Astrocyte (in vitro differentiated cells and primary cell): ENCODE measurements at regions not wholly inside any gene's neighbourhood (a gene's known extent, or its start where the extent isn't known, plus 50 kb on each side); places are given as distances from the start of the nearest gene placed in this dataset.

Experiments
- DNase-seq: peaks from one replicate; pipeline ENCODE4 v3.0.0-alpha.2; 2010; ENCODE audit warnings: low read depth
- FAIRE-seq: peaks from 2 replicates; lab custom pipeline; 2011; peaks lifted over from hg19 to GRCh38; lab: Jason Lieb, UNC
- H2AFZ ChIP-seq: 2 replicates; pipeline ENCODE4 v1.6.0; 2012; ENCODE audit warnings: low read depth, low read length, inconsistent platforms
- H3K27ac ChIP-seq: 2 replicates; pipeline ENCODE4 v1.5.1; 2011; ENCODE audit warnings: low read depth, low read length, inconsistent platforms
- H3K27me3 ChIP-seq: 2 replicates; pipeline ENCODE4 v1.6.0; 2011; ENCODE audit warnings: low read length, inconsistent platforms; ENCODE audit not compliant: insufficient read depth
- H3K36me3 ChIP-seq: 2 replicates; pipeline ENCODE4 v1.5.1; 2011; ENCODE audit warnings: low read length, inconsistent platforms; ENCODE audit not compliant: insufficient read depth
- H3K4me1 ChIP-seq: 2 replicates; pipeline ENCODE4 v1.5.1; 2011; ENCODE audit warnings: low read length, inconsistent platforms; ENCODE audit not compliant: insufficient read depth
- H3K4me2 ChIP-seq: 2 replicates; pipeline ENCODE4 v1.6.0; 2012; ENCODE audit warnings: low read length, inconsistent platforms
- H3K4me3 ChIP-seq: 2 replicates; pipeline ENCODE4 v1.5.1; 2011; ENCODE audit warnings: low read depth, mild to moderate bottlenecking, low read length, inconsistent platforms; ENCODE audit not compliant: insufficient read depth
- H3K79me2 ChIP-seq: 2 replicates; pipeline ENCODE4 v1.6.0; 2012; ENCODE audit warnings: mild to moderate bottlenecking, low read length, inconsistent platforms; ENCODE audit not compliant: insufficient read depth
- H3K9ac ChIP-seq: 2 replicates; pipeline ENCODE4 v1.6.0; 2012; ENCODE audit warnings: mild to moderate bottlenecking, low read length, inconsistent platforms
- H3K9me3 ChIP-seq: 2 replicates; pipeline ENCODE4 v1.5.1; 2012; ENCODE audit warnings: low read depth, mild to moderate bottlenecking, low read length, inconsistent platforms; ENCODE audit not compliant: insufficient read depth
- H4K20me1 ChIP-seq: 2 replicates; pipeline ENCODE4 v1.6.0; 2012; ENCODE audit warnings: low read length, inconsistent platforms; ENCODE audit not compliant: insufficient read depth
- H3K27ac Mint-ChIP-seq: one replicate; pipeline ENCODE4 v1.8.0; 2021; ENCODE audit warnings: mild to moderate bottlenecking, mixed read lengths; ENCODE audit not compliant: unreplicated experiment
- H3K27me3 Mint-ChIP-seq: one replicate; pipeline ENCODE4 v1.8.0; 2021; ENCODE audit warnings: low read depth, mixed read lengths; ENCODE audit not compliant: unreplicated experiment
- H3K36me3 Mint-ChIP-seq: one replicate; pipeline ENCODE4 v1.8.0; 2021; ENCODE audit warnings: low read depth, mixed read lengths; ENCODE audit not compliant: unreplicated experiment
- H3K4me1 Mint-ChIP-seq: one replicate; pipeline ENCODE4 v1.8.0; 2021; ENCODE audit warnings: low read depth, mixed read lengths; ENCODE audit not compliant: unreplicated experiment
- H3K4me3 Mint-ChIP-seq: one replicate; pipeline ENCODE4 v1.8.0; 2021; ENCODE audit warnings: mild to moderate bottlenecking, moderate library complexity, mixed read lengths; ENCODE audit not compliant: unreplicated experiment
- H3K9me3 Mint-ChIP-seq: one replicate; pipeline ENCODE4 v1.8.0; 2021; ENCODE audit warnings: mild to moderate bottlenecking, mixed read lengths; ENCODE audit not compliant: unreplicated experiment
- CTCF ChIP-seq: IDR thresholded peaks from 2 replicates; pipeline ENCODE4 v1.5.1; 2011; ENCODE audit warnings: low read depth, mild to moderate bottlenecking, inconsistent platforms, low read length, moderate library complexity; ENCODE audit not compliant: insufficient read depth
- EZH2 ChIP-seq: IDR thresholded peaks from 2 replicates; pipeline ENCODE4 v1.6.1; 2012; ENCODE audit warnings: mild to moderate bottlenecking, low read length, inconsistent platforms; ENCODE audit not compliant: insufficient read depth

GRCh38 chr5:92805446-92805845, 775.6 kb downstream of the NR2F1-AS1 start:
- H3K79me2 ChIP-seq = no peaks in the 10 kb centered on the region
- H3K4me1 ChIP-seq = no peaks in the 10 kb centered on the region
- no peak overlapping the region for H3K27ac ChIP-seq
- Mint-ChIP-seq H3K36me3 (no peaks in the 10 kb centered on the region), H3K9me3 (no peaks in the 10 kb centered on the region), H3K4me3 (no peak overlapping the region), H3K27ac (no peak overlapping the region), H3K4me1 (no peaks in the 10 kb centered on the region), H3K27me3 (no peaks in the 10 kb centered on the region)
- TF ChIP-seq CTCF (no peak), EZH2 (no peak)
- no peaks in the 10 kb centered on the region for H3K36me3 ChIP-seq
- no peak overlapping the region for H3K4me3 ChIP-seq
- H3K4me2 ChIP-seq = no peak overlapping the region
- no peaks in the 10 kb centered on the region for H3K9me3 ChIP-seq
- no peaks in the 10 kb centered on the region for H4K20me1 ChIP-seq
- H3K27me3 ChIP-seq = no peaks in the 10 kb centered on the region
- DNase-seq = no peak
- no peak overlapping the region for H3K9ac ChIP-seq
- FAIRE-seq = no peak
- H2AFZ ChIP-seq = no peak overlapping the region

GRCh38 chr5:92801911-92802310, 779.1 kb downstream of the NR2F1-AS1 start:
- TF ChIP-seq CTCF (no peak), EZH2 (no peak)
- no peaks in the 10 kb centered on the region for H3K9me3 ChIP-seq
- peak overlapping the region; percentile 38 for H2AFZ ChIP-seq
- peak overlapping the region; percentile 60 for H3K4me2 ChIP-seq
- Mint-ChIP-seq H3K4me1 (no peaks in the 10 kb centered on the region), H3K36me3 (no peaks in the 10 kb centered on the region), H3K27me3 (no peaks in the 10 kb centered on the region), H3K27ac (no peak overlapping the region), H3K9me3 (no peaks in the 10 kb centered on the region), H3K4me3 (no peak overlapping the region)
- H3K27me3 ChIP-seq = no peaks in the 10 kb centered on the region
- FAIRE-seq = no peak
- no peaks in the 10 kb centered on the region for H3K4me1 ChIP-seq
- no peaks in the 10 kb centered on the region for H4K20me1 ChIP-seq
- peak; percentile 47 for DNase-seq
- no peak overlapping the region for H3K27ac ChIP-seq
- H3K36me3 ChIP-seq = no peaks in the 10 kb centered on the region
- no peak overlapping the region for H3K9ac ChIP-seq
- no peak overlapping the region for H3K4me3 ChIP-seq
- H3K79me2 ChIP-seq = no peaks in the 10 kb centered on the region

DNA sequence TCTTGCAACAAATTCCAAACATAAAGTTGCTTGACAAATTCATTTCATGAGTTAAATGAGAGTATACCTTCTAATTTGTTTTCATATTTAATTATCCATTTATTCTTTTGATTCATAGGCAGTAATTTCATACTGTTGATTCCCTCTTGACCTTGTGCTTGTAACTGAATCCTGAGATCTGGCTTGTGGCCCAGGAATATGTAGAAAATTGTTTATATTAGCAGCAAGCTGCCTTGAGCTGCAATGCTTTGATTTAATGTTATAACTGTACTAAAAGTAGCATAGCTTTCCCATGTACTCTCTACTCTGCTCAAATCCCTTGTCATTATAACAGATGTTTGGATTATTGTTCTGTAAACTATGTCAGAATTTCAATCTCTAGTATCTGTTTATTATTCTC, 780.7 kb downstream of the NR2F1-AS1 start:
- Histone ChIP-seq H4K20me1 (no peaks in the 10 kb centered on the region), H3K4me3 (no peak overlapping the region), H3K4me1 (no peaks in the 10 kb centered on the region), H2AFZ (no peak overlapping the region), H3K9ac (no peak overlapping the region), H3K9me3 (no peaks in the 10 kb centered on the region), H3K27me3 (no peaks in the 10 kb centered on the region), H3K27ac (no peak overlapping the region), H3K4me2 (no peak overlapping the region), H3K36me3 (no peaks in the 10 kb centered on the region), H3K79me2 (no peaks in the 10 kb centered on the region)
- Mint-ChIP-seq H3K36me3 (no peaks in the 10 kb centered on the region), H3K27ac (no peak overlapping the region), H3K9me3 (no peaks in the 10 kb centered on the region), H3K4me3 (no peak overlapping the region), H3K4me1 (no peaks in the 10 kb centered on the region), H3K27me3 (no peaks in the 10 kb centered on the region)
- FAIRE-seq = no peak
- TF ChIP-seq CTCF = no peak
- TF ChIP-seq EZH2 = no peak
- peak; percentile 40 for DNase-seq
